NT2/D1 (cell line): ENCODE measurements at regions not wholly inside any gene's neighbourhood (a gene's known extent, or its start where the extent isn't known, plus 50 kb on each side); places are given as distances from the start of the nearest gene placed in this dataset.
"Not testable (repeated sequence)": the region's sequence is repeated elsewhere in the genome, so short reads cannot be mapped to it uniquely, and the experiment has no call there.

Experiments
- DNase-seq: peaks from one replicate; pipeline ENCODE4 v3.0.0-alpha.2; 2011; ENCODE audit warnings: low read depth, low spot score
- H3K27me3 ChIP-seq: 2 replicates; pipeline ENCODE4 v1.6.0; 2011; ENCODE audit warnings: mild to moderate bottlenecking; ENCODE audit not compliant: insufficient read length, insufficient read depth
- H3K36me3 ChIP-seq: 2 replicates; pipeline ENCODE4 v1.6.1; 2011; ENCODE audit warnings: mild to moderate bottlenecking, low read length, mixed read lengths; ENCODE audit not compliant: insufficient read depth, insufficient read length
- H3K4me1 ChIP-seq: 2 replicates; pipeline ENCODE4 v1.5.1; 2011; ENCODE audit not compliant: insufficient read depth, insufficient read length
- H3K4me3 ChIP-seq: 2 replicates; pipeline ENCODE4 v1.5.1; 2011; ENCODE audit warnings: low read depth; ENCODE audit not compliant: insufficient read length
- H3K9ac ChIP-seq: 2 replicates; pipeline ENCODE4 v1.6.0; 2011; ENCODE audit warnings: low read depth; ENCODE audit not compliant: insufficient read length
- H3K9me3 ChIP-seq: 2 replicates; pipeline ENCODE4 v1.5.1; 2011; ENCODE audit warnings: mild to moderate bottlenecking, low read length; ENCODE audit not compliant: insufficient read depth
- SUZ12 ChIP-seq: IDR thresholded peaks from 2 replicates; pipeline ENCODE4 v1.6.1; 2011; ENCODE audit not compliant: insufficient read length, insufficient read depth; ENCODE audit errors: extremely low read depth
- YY1 ChIP-seq: IDR thresholded peaks from 2 replicates; pipeline ENCODE4 v1.6.1; 2011; ENCODE audit not compliant: insufficient read length, insufficient read depth
- ZNF274 ChIP-seq: IDR thresholded peaks from 2 replicates; pipeline ENCODE4 v1.6.1; 2011; ENCODE audit warnings: mild to moderate bottlenecking, low read depth, low read length

DNA sequence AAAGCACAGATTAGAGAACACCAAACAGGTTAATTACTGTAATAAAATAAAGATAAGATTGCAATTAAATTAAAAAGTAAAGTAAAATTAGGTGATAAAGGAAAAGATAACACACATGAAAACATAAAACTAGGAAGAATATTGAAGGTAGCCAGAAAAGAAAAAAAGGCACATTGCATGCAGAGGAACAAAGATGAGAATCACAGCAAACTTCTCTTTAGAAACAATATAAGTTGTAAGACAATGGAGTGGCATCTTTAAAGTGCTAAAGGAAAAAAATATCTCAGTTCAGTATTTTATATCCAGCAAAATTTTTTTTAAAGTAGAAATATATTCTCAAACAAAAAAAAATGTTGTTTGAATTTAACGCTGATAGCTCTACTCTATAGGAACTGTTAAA, 366.0 kb downstream of the CPS1 start:
- H3K9ac ChIP-seq = no peak overlapping the region
- H3K4me3 ChIP-seq = no peak overlapping the region
- no peaks in the 10 kb centered on the region for H3K36me3 ChIP-seq
- DNase-seq = no peak
- H3K9me3 ChIP-seq = no peaks in the 10 kb centered on the region
- H3K4me1 ChIP-seq = no peaks in the 10 kb centered on the region
- H3K27me3 ChIP-seq = no peaks in the 10 kb centered on the region
- TF ChIP-seq ZNF274 = no peak
- TF ChIP-seq SUZ12 = no peak
- no peak for TF ChIP-seq YY1

- no peaks in the 10 kb centered on the region for H3K4me1 ChIP-seq
- no peaks in the 10 kb centered on the region for H3K36me3 ChIP-seq
- no peak for TF ChIP-seq YY1
- TF ChIP-seq SUZ12 = no peak
- no peak for TF ChIP-seq ZNF274
- H3K9ac ChIP-seq = no peak overlapping the region
- DNase-seq = no peak
- H3K4me3 ChIP-seq = no peak overlapping the region
- no peaks in the 10 kb centered on the region for H3K9me3 ChIP-seq
- no peaks in the 10 kb centered on the region for H3K27me3 ChIP-seq
These were observed 372.3 kb downstream of the CPS1 start for GRCh38 chr2:210928714-210929113.

GRCh38 chr2:210938228-210938627, 381.8 kb downstream of the CPS1 start:
- no peak overlapping the region for H3K9ac ChIP-seq

DNA sequence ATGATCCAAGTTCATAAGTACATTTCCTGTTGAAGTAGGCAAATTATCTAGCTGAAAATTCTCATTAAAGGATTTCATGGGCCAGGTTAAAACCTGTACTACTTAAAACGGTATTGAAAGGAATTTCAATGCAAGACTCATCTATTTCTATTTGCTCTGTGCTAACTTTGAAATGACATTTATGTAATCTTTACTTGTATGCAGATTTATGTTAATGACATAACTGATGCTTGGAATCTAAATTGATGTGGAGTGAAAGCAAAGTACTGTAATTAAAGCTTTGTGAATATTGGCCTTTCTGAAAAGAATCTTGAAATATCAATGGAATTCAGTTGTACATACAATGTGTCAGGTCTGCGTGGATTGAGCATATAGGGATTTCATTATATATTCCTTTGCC, 390.0 kb downstream of the CPS1 start:
- Histone ChIP-seq H3K4me1 (no peaks in the 10 kb centered on the region), H3K27me3 (no peaks in the 10 kb centered on the region), H3K9me3 (no peaks in the 10 kb centered on the region), H3K9ac (no peak overlapping the region), H3K4me3 (no peak overlapping the region), H3K36me3 (no peaks in the 10 kb centered on the region)
- TF ChIP-seq SUZ12 (no peak), ZNF274 (no peak), YY1 (no peak)
- DNase-seq = no peak

More at GRCh38 chr2:210938228-210938627, 381.8 kb downstream of the CPS1 start:
- Histone ChIP-seq H3K4me3 (no peak overlapping the region), H3K4me1 (no peaks in the 10 kb centered on the region), H3K9me3 (no peaks in the 10 kb centered on the region), H3K27me3 (no peaks in the 10 kb centered on the region), H3K36me3 (no peaks in the 10 kb centered on the region)
- DNase-seq = no peak
- TF ChIP-seq YY1 (no peak), SUZ12 (no peak), ZNF274 (no peak)

DNA sequence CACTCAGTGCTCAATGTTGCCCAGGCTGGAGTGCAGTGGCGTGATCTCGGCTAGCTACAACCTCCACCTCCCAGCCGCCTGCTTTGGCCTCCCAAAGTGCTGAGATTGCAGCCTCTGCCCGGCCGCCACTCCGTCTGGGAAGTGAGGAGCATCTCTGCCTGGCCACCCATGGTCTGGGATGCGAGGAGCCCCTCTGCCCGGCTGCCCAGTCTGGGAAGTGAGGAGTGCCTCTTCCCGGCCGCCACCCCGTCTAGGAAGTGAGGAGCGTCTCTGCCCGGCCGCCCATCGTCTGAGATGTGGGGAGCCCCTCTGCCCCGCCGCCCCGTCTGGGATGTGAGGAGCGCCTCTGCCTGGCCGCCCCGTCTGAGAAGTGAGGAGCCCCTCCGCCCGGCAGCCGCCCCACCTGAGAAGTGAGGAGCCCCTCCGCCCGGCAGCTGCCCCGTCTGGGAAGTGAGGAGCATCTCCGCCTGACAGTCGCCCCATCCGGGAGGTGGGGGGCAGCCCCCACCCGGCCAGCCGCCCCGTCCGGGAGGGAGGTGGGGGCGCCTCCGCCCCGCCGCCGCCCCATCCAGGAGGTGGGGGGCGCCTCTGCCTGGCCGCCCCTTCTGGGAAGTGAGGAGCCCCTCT, 394.1 kb downstream of the CPS1 start:
- H3K9ac ChIP-seq, H3K9me3 ChIP-seq, H3K4me3 ChIP-seq, H3K36me3 ChIP-seq, H3K27me3 ChIP-seq, H3K4me1 ChIP-seq, DNase-seq: not testable (repeated sequence)

- H3K9ac ChIP-seq = no peak overlapping the region
- H3K4me3 ChIP-seq = no peak overlapping the region
- H3K36me3 ChIP-seq = no peaks in the 10 kb centered on the region
- no peak for TF ChIP-seq ZNF274
- TF ChIP-seq YY1 = no peak
- no peak for TF ChIP-seq SUZ12
- DNase-seq = no peak
- H3K9me3 ChIP-seq = no peaks in the 10 kb centered on the region
- no peaks in the 10 kb centered on the region for H3K27me3 ChIP-seq
- H3K4me1 ChIP-seq = no peaks in the 10 kb centered on the region
These were observed 398.0 kb downstream of the CPS1 start for GRCh38 chr2:210954386-210954907.

DNA sequence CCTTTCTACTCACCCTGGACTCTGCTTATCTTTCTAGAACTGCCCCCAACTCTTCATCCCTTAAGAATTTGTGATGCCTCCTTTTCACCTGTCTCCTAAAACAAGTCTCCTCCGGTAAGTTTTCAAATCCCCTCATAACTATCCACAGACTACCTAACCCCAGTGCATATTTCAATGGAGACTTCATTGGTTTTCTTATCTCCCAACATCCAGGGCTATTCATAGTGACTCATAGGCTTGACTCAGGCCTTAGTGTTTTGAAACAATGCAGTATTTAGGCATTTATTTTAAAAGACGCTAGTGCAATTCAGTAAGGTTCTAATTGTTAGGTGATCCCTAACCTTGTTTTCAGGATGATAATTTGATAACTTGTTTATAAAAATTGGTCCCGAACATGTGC, 399.2 kb downstream of the CPS1 start:
- H3K27me3 ChIP-seq = no peaks in the 10 kb centered on the region
- no peak overlapping the region for H3K9ac ChIP-seq
- H3K4me1 ChIP-seq = no peaks in the 10 kb centered on the region
- H3K4me3 ChIP-seq = no peak overlapping the region
- no peaks in the 10 kb centered on the region for H3K9me3 ChIP-seq
- H3K36me3 ChIP-seq = no peaks in the 10 kb centered on the region
- DNase-seq = no peak
- no peak for TF ChIP-seq ZNF274
- TF ChIP-seq YY1 = no peak
- TF ChIP-seq SUZ12 = no peak

- Histone ChIP-seq H3K36me3 (no peaks in the 10 kb centered on the region), H3K27me3 (no peaks in the 10 kb centered on the region), H3K9me3 (no peaks in the 10 kb centered on the region), H3K4me3 (no peak overlapping the region), H3K9ac (no peak overlapping the region), H3K4me1 (no peaks in the 10 kb centered on the region)
- TF ChIP-seq ZNF274 (no peak), YY1 (no peak), SUZ12 (no peak)
- DNase-seq = no peak
These were observed 399.7 kb downstream of the CPS1 start for GRCh38 chr2:210956101-210956500.
